GM12874 (cell line): ENCODE measurements at regions not wholly inside any gene's neighbourhood (a gene's known extent, or its start where the extent isn't known, plus 50 kb on each side); places are given as distances from the start of the nearest gene placed in this dataset.

ENCODE experiments used
- TF ChIP-seq, protein P1 (sequence below): IDR thresholded peaks from 2 replicates; pipeline ENCODE4 v1.5.1; 2011; ENCODE audit warnings: low read depth, mild to moderate bottlenecking, control low read depth, low read length, moderate library complexity; ENCODE audit not compliant: insufficient read depth

DNA sequence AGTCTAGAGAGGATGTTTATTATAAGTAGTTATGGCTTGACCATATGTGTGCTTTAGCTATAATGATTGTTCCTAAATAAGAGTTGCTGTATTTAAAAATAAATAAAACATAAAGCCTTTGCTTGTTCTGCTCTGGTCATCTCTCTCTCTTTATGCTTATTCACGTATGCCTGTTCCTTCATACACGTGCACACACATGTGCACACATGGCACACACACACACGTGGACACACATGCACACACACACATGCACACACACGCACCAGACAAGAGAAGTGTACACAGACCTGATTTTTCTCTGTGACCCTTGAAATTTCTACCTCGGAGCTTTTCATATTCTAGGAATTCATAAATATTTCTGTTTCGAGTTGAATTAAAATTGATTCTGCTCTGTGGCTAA lies 658.2 kb upstream of the SALL3 start:
- TF ChIP-seq, protein P1, sequence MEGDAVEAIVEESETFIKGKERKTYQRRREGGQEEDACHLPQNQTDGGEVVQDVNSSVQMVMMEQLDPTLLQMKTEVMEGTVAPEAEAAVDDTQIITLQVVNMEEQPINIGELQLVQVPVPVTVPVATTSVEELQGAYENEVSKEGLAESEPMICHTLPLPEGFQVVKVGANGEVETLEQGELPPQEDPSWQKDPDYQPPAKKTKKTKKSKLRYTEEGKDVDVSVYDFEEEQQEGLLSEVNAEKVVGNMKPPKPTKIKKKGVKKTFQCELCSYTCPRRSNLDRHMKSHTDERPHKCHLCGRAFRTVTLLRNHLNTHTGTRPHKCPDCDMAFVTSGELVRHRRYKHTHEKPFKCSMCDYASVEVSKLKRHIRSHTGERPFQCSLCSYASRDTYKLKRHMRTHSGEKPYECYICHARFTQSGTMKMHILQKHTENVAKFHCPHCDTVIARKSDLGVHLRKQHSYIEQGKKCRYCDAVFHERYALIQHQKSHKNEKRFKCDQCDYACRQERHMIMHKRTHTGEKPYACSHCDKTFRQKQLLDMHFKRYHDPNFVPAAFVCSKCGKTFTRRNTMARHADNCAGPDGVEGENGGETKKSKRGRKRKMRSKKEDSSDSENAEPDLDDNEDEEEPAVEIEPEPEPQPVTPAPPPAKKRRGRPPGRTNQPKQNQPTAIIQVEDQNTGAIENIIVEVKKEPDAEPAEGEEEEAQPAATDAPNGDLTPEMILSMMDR: no peak

DNA sequence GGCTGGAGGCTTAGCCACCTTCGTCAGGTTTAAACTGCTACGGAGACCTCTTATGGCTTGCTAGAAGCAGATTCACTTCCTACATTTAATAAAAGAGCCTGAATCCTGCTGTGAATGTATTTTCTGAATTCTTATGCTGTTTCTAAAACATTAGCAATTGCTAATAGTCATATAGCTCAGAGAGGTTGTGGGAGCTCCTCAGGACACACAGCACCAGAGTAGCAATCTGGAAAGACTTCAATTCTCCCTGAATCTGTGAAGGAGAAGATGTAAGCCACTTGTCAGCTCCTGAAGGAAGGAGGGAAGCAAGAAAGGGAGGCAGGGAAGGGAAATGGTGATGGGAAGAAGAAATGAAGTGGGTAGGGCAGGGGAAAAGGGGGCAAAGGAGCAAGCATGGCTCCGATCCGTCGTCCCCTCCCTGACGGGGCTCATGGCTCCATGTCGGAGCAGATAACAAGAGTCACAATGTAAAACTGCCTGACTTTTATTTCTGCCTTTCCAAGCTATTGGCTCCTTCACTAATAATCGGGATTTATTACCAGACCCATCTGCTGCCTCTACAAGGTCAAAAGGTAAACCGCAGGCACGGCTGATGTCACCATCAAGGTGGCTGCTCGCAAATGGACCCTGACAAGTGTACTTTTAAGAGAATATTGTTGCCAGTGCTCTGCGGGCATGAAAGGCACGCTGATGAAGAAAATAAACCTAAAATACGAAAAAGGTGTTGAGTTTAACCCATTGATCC lies 656.0 kb upstream of the SALL3 start:
- TF ChIP-seq, protein P1: no peak

DNA sequence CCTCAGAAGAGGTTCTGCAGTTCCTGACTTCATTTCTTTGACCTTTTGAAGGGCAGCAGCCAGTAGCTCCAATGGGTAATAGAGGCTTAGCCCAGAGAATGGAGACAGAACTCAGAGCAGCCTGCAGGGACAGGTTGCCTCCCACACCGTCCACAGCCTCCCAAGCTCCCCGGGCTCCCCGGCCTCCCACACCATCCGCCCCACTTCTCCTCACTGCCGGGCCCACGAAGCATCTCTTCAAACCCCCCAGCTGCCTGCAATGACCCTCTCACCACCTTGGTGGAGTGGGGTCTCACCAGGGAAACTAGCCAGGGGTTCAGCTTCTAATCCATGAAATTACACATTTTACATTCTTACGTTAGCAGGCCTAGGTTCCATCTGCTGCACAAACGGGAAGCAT lies 652.0 kb upstream of the SALL3 start:
- TF ChIP-seq, protein P1: no peak

DNA sequence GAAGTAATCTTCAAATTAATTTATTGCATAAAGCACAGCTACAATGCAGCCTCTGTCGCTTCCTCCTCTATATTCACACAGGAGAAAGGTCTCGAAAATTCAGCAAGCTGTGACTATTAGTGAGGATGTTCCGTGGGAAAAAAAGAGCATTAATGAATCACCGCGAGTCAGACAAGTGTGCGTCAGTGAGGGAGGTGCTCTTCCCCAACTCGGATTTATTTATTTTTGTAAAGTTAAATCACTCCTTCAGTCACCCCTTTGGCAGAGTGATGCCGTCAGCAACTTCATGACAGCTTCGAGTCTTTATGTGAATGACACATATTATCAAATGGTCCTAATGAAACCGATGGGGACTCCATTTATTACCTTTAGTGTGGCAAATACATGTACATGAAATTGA lies 648.9 kb upstream of the SALL3 start:
- TF ChIP-seq, protein P1: no peak

DNA sequence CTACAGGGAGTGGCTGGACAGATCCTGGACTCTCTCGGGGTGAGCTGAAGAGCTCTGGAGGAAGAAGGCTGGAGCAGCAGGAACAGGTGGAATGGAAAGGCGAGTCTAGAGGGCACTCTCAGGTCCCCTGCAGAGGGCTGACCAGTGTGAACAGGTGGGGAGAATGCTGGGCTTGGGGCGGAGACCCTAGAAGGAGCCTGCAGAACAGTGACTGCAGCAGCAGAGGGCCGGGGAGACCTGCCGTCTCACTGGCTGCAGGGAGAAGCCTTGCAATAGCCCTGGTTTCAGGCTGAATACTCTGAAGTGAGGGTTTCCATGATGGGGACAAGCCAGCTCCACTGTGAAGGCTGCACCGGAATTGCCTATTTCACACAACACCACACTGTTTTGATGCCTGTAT lies 626.7 kb upstream of the SALL3 start:
- TF ChIP-seq, protein P1: no peak

DNA sequence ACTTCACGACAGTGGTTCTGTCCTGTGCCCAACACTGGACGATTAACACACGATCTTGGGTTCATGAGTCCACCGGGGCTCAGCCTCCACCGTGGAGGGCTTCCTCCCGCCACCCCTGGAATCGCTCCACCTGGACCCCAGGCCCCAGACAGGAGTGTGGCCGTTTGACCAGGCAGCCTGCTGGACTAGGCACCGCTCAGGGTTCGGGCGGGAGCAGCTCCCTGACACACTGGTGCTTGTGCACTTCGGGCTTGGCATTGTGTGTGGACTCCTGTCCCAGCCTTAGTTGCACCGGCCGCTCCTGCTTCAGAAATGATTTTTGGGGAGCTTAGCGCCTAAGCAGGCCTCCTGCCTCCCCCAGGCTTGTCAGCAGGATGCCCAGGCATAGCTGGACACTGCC lies 617.4 kb upstream of the SALL3 start:
- TF ChIP-seq, protein P1: no peak

DNA sequence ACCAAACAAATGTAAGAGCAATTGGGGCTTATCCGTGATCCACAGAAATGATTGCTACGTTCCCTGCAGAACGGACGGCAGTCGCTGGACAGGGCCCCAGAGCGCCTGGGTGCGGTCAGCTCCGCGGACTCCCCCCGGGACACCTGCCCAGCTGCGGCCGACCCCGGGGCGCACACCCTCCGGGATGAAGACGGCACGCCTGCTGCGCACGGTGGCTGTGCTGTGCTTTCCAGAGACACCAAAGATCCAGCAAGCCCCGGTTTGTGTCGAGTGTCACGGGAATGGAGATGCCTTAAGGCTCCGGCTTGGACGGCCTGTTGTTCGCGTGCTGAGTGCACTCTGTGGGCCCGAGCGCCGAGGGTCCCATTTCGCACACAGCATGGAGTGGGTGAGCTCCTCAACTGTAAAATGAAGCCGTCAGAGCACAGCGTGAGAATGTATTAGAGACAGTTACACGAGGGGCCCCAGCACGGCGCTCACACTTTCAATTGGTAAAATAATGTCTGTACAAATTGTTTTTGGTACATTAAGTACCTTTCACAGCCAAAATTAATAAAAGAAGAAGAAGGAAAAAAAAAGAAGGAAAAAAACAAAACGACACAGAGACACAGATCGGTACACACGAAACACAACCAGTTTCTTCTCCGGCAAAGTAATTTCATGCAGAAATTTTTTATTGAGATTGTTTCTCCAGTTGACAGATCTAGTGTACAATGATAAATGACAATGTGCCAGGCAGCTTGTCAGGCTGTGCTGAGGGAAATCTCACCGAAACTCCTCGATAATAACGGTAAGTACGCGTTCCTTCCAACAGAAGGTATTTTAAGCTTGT lies 615.8 kb upstream of the SALL3 start:
- TF ChIP-seq, protein P1: no peak
